ENCODE measurements at regions not wholly inside any gene's neighbourhood (a gene's known extent, or its start where the extent isn't known, plus 50 kb on each side); places are given as distances from the start of the nearest gene placed in this dataset.

DNA sequence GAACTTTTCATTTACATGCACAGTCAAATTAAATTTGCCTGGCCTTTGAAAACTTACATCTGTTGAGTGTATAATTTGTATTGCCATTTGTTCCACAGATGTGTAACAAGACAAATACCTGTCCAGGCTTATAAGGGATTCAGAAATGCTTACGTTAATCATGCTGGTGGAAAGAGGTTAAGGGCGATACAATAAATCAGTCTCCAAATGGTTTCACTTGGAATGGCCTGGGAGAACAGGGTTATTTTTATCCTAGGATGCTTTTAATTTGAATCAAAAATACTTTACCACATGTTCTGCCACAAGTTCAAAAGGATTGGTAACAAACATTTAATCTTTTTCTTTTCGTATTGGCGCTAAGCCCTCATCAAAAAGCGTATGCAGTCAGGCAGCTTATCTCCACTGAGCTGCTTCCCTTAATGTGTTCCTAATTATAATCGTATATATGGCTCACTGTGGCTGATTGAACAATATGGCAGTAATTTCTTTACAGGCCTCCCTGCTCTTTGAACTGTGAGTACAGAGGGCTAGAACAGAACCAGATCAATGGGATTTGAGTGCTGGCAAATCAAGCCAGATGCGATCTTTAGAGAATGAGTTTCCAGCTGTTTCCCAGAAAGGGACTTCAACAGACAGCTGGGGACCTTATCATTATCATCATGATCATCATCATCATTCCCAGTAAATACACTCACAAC, 425.7 kb downstream of the SPRY2 start:
- TF ChIP-seq CTCF (conservative IDR thresholded peaks at IDR 0.05): no peak
- H3K27ac ChIP-seq: no peak overlapping the region

DNA sequence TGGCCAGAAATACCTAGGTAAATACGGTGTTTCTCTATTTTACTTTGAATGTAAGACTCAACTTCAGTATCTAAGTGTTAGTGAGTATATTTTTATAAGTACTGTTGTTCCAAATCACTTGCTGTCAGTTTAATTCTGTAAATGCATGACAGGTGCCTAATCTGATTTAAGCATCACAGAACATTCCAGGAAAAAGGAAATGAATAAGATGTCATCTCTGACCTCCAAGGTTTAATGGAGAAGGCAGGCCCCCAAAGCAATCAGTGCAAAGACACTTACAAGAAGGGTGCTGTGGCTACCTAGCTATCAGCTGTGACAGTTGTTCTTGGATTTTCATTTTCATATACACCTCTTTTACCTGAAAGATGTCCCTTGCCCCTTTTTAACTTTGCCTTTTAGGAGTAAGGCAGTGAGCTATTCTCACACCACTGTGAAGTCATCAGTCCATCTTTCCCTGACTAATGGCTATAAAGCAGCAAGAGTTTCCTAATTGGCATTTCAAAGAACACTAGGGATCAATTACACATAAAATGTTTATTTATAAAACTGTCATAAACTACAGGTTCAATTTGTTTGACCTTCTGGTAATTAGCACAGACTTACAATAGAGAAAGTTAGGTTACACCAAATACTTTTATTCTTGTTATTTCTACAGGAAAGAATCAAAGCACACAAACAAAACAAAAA, 427.6 kb downstream of the SPRY2 start:
- TF ChIP-seq CTCF (conservative IDR thresholded peaks at IDR 0.05): no peak
- no peak overlapping the region for H3K27ac ChIP-seq

DNA sequence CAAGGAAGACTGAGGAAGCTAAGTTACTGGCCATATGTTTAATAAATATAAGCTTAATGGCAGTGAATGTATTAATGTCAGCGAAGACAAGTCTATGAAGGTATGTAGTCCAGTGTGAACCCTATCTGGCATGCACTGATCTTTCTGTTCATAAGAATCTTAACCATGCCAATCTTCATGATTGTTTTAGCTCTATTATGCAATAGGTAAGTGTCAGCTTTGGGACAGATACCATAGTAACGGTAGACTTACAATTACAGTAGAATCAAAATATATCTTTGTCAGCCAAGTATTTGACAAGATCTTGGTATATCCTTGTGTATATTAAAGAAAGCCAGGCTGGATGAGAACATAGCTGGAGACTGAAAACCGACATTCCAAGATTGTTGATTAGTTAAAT, 428.5 kb downstream of the SPRY2 start:
- H3K27ac ChIP-seq: no peak overlapping the region
- TF ChIP-seq CTCF (conservative IDR thresholded peaks at IDR 0.05): no peak

DNA sequence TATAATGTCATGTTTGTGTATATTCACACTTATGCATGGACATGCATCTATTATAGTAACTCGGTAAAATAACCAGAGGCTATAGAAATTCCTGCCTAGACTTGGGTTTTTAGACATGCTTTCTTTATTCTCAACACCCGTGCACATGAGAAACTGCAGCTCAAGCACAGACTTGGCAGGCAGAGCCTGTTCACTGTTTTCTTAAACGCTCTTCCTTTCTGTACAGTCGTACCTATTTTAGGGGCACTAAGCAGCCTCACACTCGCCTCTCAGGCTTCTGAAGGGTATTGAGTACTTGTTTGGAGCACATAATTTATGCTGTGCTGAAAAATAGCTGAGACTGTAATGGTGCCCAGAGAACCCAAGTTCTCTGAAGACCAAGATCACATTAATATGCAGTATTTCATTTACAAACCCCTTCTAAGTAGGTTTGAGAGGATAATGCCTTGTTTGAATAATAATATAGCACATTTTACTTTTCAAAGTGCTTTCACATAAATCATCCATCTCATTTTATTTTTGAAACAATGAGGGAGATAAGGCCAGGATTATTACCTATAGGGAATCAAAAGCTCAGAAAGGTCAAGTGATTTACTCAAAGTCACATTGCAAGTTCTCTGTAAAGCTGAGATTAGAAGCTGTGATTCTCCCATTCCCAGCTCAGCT, 429.9 kb downstream of the SPRY2 start:
- H3K27ac ChIP-seq: no peak overlapping the region
- TF ChIP-seq CTCF (conservative IDR thresholded peaks at IDR 0.05): no peak

DNA sequence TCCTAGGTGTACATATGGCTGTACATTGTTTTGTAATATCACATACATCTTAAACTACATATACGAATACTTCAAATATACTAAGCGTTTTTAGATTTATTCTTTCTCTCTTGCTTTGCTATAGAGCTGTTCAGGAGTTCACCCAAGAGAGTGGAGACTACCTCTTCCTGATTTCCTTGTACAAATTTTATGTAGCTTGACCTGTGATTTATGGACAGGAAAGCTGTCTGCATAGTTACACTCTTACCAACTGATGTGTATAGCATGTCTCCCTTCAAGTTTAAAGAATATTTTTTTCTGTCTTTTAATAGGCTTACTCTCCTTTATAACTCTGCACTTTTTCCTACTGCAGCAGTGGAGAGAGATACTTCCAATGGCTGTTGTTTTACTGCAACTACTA, 428.7 kb downstream of the NDFIP2 start:
- no peak for TF ChIP-seq CTCF (conservative IDR thresholded peaks at IDR 0.05)

GRCh38 chr13:79908381-79908780, 427.4 kb downstream of the NDFIP2 start:
- TF ChIP-seq CTCF (conservative IDR thresholded peaks at IDR 0.05): no peak
- H3K27ac ChIP-seq: no peak overlapping the region

More for the DNA sequence above, 428.7 kb downstream of the NDFIP2 start:
- H3K27ac ChIP-seq: no peak overlapping the region

DNA sequence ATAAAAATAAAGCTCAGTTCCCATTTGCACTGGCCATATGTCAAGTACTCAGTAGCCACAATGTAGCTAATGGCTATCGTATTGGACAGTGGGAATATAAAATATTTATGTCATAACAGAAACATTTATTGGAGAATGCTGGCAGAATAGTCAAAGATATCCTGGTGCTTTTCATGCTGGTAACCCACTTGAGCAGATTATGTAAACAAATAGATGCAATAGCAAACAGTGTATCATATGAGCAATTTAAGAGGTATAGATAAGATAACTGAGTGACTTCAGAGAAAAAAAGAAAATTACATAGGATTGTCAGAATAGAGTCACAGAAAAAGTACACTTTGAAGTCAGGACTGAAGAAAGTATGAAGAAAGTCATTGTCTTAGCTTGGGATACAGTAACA, 426.6 kb downstream of the NDFIP2 start:
- H3K27ac ChIP-seq: no peak overlapping the region
- no peak for TF ChIP-seq CTCF (conservative IDR thresholded peaks at IDR 0.05)
